ENCODE measurements at regions not wholly inside any gene's neighbourhood (a gene's known extent, or its start where the extent isn't known, plus 50 kb on each side); places are given as distances from the start of the nearest gene placed in this dataset.

GRCh38 chr5:6026766-6027406 lies 351.5 kb downstream of the MED10 start:
- TF ChIP-seq EZH2 (IDR thresholded peaks at IDR 0.05; ENCODE audit: borderline replicate concordance, low read depth, low read length, poor library complexity, severe bottlenecking), result no peak
- TF ChIP-seq, protein P1, sequence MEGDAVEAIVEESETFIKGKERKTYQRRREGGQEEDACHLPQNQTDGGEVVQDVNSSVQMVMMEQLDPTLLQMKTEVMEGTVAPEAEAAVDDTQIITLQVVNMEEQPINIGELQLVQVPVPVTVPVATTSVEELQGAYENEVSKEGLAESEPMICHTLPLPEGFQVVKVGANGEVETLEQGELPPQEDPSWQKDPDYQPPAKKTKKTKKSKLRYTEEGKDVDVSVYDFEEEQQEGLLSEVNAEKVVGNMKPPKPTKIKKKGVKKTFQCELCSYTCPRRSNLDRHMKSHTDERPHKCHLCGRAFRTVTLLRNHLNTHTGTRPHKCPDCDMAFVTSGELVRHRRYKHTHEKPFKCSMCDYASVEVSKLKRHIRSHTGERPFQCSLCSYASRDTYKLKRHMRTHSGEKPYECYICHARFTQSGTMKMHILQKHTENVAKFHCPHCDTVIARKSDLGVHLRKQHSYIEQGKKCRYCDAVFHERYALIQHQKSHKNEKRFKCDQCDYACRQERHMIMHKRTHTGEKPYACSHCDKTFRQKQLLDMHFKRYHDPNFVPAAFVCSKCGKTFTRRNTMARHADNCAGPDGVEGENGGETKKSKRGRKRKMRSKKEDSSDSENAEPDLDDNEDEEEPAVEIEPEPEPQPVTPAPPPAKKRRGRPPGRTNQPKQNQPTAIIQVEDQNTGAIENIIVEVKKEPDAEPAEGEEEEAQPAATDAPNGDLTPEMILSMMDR (conservative IDR thresholded peaks at IDR 0.05; ENCODE audit: low read depth, low read length), result no peak
